GM12874 (cell line): ENCODE measurements at regions not wholly inside any gene's neighbourhood (a gene's known extent, or its start where the extent isn't known, plus 50 kb on each side); places are given as distances from the start of the nearest gene placed in this dataset.

Experiments used
- CTCF ChIP-seq: IDR thresholded peaks from 2 replicates; pipeline ENCODE4 v1.5.1; 2011; ENCODE audit warnings: low read depth, mild to moderate bottlenecking, control low read depth, low read length, moderate library complexity; ENCODE audit not compliant: insufficient read depth

GRCh38 chr21:43342301-43342881 is 84.5 kb downstream of the SIK1 start:
- TF ChIP-seq CTCF, result no peak

- no peak for TF ChIP-seq CTCF
Measured at GRCh38 chr21:43341378-43342161, 85.4 kb downstream of the SIK1 start.

- TF ChIP-seq CTCF, result no peak
Measured at GRCh38 chr21:43340491-43341377, 86.2 kb downstream of the SIK1 start.

GRCh38 chr21:43339668-43340067 is 87.3 kb downstream of the SIK1 start:
- TF ChIP-seq CTCF, result no peak

DNA sequence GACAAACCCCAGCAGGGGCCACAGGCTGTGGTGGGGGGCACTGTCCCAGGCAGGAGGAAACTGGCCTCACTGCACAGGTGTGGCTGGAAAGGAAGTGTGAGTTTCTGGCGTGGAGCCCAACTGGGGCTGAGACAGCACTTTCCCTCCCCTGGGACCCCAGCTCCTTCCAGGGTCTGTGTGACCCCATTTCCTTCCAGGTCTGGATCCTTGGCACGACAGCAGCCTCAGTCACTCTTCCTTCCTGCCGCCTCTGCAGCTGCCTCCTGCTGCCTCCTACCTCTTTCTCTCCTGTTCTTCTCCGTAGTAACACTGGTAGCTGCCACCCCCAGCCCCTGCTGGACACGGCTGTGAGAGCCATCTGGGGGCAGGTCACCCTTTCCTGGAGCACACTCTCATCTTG is 88.0 kb downstream of the SIK1 start:
- TF ChIP-seq CTCF, result no peak

DNA sequence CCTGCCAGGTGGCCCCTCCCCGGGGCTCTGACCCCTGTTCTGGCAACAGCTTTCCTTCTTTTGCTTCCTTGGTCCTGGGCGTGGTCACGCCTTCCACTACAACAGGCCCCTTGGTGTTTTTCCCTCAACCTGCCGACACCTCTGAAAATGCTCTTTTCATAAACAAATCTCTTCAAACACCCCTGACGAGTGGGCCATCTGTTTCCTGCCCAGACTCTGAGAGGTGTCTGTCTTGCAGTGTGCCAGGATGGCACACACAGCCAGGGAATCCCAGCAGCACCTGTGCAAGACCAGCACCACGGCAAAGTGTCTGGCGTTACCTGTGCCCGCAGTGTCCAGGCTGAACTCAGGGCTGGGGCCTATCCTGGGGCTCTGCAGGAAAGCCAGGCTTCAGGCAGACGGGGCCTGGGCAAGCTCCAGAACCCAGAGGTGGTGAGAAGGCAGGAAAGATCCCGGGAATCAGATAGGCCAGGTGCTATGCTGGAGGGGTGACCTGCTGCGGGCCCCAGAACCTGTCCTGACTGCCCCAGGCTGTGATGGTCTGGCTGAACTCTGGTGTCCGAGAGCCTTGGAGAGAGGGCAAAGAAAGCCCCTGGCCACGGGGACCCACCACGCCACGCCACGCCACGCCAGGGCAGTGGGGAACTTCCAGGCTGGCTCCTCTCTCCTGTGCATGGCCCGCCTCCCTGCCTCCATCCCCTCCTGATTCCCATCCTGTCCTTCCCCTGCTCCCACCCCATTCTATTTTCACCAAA is 88.9 kb downstream of the SIK1 start:
- no peak for TF ChIP-seq CTCF
